HEK293T (cell line): ENCODE measurements at regions not wholly inside any gene's neighbourhood (a gene's known extent, or its start where the extent isn't known, plus 50 kb on each side); places are given as distances from the start of the nearest gene placed in this dataset.

ENCODE experiments used
- ARNT ChIP-seq: fragments of 450-650 bp; IDR thresholded peaks from 2 replicates; pipeline ENCODE4 v1.6.1; 2017; ENCODE audit warnings: mild to moderate bottlenecking
- CTBP1 ChIP-seq: fragments of 450-650 bp; IDR thresholded peaks from 2 replicates; pipeline ENCODE4 v1.6.1; 2016; ENCODE audit warnings: borderline replicate concordance
- ELF4 ChIP-seq: fragments of 450-650 bp; IDR thresholded peaks from 2 replicates; pipeline ENCODE4 v1.6.1; 2017; ENCODE audit warnings: antibody characterized with exemption
- FOXA1 ChIP-seq: fragments of 450-650 bp; IDR thresholded peaks from 2 replicates; pipeline ENCODE4 v1.6.1; 2016; ENCODE audit warnings: mild to moderate bottlenecking
- FOXM1 ChIP-seq: fragments of 450-650 bp; IDR thresholded peaks from 2 replicates; pipeline ENCODE4 v1.6.1; 2017; ENCODE audit warnings: mild to moderate bottlenecking, borderline replicate concordance
- LEF1 ChIP-seq: fragments of 450-650 bp; IDR thresholded peaks from 2 replicates; pipeline ENCODE4 v1.6.1; 2017; ENCODE audit warnings: mild to moderate bottlenecking, borderline replicate concordance
- PKNOX1 ChIP-seq: fragments of 450-650 bp; IDR thresholded peaks from 2 replicates; pipeline ENCODE4 v1.6.1; 2016
- SP1 ChIP-seq: fragments of 450-650 bp; IDR thresholded peaks from 2 replicates; pipeline ENCODE4 v1.6.1; 2017
- TARDBP ChIP-seq: fragments of 450-650 bp; IDR thresholded peaks from 2 replicates; pipeline ENCODE4 v1.6.1; 2016
- ZNF384 ChIP-seq: fragments of 450-650 bp; IDR thresholded peaks from 2 replicates; pipeline ENCODE4 v1.6.1; 2016

GRCh38 chr2:185633621-185634020 is 105.0 kb upstream of the FSIP2 start:
- no peak for TF ChIP-seq CTBP1
- TF ChIP-seq ELF4: no peak
- no peak for TF ChIP-seq TARDBP
- TF ChIP-seq SP1: no peak
- TF ChIP-seq FOXM1: no peak
- TF ChIP-seq LEF1: no peak
- TF ChIP-seq PKNOX1: no peak
- no peak for TF ChIP-seq ZNF384
- no peak for TF ChIP-seq FOXA1
- TF ChIP-seq ARNT: no peak
